SK-N-MC (cell line): ENCODE measurements at regions not wholly inside any gene's neighbourhood (a gene's known extent, or its start where the extent isn't known, plus 50 kb on each side); places are given as distances from the start of the nearest gene placed in this dataset.

ENCODE experiments used
- EZH2 ChIP-seq: fragments of 200-600 bp; sonication (generic); IDR thresholded peaks from one replicate; pipeline ENCODE4 v1.6.1; 2017; ENCODE audit warnings: antibody characterized with exemption
- POLR2AphosphoS5 ChIP-seq: IDR thresholded peaks from 2 replicates; pipeline ENCODE4 v1.6.1; 2012; ENCODE audit warnings: mild to moderate bottlenecking, low read depth, low read length, borderline replicate concordance

DNA sequence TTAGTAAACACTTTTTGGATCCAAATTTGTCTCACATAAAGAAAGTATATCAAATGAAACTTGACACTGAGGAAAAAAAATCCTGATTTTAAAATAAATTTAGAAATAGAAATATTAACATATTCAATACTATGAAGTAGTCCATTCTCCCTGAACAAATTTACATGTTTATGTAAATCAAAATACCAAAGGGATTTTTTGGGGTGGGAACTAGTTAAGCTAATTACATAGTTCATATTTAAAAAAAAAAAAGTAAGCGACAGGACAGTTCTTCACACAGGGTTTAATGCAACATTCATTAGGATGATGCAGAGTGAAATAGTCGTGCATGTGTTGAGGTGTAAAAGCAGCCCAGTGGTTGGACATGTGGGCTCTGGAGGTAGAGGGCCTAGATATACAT, 433.5 kb upstream of the B3GALT2 start:
- TF ChIP-seq POLR2AphosphoS5 = no peak
- TF ChIP-seq EZH2 = no peak
